ENCODE measurements at regions not wholly inside any gene's neighbourhood (a gene's known extent, or its start where the extent isn't known, plus 50 kb on each side); places are given as distances from the start of the nearest gene placed in this dataset.
"Not testable (repeated sequence)": the region's sequence is repeated elsewhere in the genome, so short reads cannot be mapped to it uniquely, and the experiment has no call there.

DNA sequence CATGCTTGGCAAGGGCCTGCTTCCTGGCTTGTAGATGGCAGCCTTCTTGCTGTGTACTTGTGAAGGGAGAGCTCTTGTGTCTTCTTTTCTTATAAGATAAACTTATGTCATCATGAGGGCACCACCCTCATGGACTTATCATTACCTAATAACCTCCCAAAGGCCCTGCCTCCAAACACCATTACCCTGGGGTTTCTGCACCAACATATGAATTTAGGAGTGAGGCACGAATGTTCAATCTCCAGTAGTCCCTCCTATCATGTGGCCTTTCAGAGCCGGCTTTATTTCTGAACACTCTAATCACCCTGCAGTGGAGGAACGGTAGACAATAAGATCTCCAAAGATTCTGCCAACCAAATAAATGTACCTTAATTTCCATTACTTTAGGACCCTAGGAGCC lies 144.3 kb downstream of the ABCC12 start:
- DNase-seq (ENCODE audit: low read depth in 4 of 4, low spot score in 3 of 4): no peak

DNA sequence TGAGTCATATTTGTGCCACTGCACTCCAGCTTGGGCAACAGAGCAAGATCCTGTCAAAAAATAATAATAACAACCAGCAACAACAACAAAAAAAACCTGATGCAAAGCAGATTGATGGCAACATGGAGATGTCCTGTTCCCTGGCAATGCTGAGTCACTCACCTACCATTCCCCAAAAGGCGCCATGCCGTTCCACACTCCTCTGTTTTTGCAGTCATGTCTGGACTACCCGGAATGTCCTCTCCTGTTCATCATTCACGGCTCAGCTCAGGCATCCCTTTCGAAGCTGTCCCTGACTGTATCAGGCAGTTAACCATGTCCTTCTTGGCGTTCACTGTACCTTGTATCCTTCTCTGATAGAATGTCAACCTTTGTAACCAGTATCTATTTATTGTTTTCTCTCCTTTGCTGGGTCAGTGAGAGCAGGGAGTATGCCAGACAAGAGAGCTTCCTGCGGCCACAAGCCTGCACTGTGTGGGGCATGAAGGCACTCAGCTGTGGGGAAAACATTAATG lies 147.7 kb downstream of the ABCC12 start:
- DNase-seq (ENCODE audit: low read depth in 4 of 4, low spot score in 3 of 4): no peak

DNA sequence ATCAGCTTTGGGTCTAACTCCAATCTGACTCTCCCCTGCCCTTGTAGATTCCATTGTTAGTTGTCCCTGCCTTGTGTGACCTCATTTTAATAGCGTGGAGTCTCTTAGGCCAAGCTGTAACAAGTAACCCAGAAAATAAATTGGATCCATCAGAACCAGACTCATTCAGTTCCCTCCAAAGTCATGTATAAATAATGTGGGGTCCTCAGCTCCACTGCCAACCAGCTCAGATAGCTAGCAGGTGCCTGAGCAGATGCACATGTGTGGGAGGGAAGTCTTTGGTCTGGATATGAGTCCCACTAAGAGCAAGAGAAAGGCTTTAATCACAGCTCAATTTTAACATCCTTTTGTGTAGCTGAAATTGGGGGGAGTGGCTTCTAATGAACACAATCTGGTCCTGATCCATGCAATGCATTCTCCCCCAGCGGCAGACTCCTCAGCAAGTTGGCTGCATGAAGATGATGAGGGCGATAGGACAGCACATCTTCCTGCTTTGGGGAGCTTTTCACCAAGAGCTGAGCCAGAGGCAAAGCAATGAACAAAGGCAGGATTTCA lies 151.6 kb downstream of the ABCC12 start:
- DNase-seq (ENCODE audit: low read depth in 4 of 4, low spot score in 3 of 4): no peak

DNA sequence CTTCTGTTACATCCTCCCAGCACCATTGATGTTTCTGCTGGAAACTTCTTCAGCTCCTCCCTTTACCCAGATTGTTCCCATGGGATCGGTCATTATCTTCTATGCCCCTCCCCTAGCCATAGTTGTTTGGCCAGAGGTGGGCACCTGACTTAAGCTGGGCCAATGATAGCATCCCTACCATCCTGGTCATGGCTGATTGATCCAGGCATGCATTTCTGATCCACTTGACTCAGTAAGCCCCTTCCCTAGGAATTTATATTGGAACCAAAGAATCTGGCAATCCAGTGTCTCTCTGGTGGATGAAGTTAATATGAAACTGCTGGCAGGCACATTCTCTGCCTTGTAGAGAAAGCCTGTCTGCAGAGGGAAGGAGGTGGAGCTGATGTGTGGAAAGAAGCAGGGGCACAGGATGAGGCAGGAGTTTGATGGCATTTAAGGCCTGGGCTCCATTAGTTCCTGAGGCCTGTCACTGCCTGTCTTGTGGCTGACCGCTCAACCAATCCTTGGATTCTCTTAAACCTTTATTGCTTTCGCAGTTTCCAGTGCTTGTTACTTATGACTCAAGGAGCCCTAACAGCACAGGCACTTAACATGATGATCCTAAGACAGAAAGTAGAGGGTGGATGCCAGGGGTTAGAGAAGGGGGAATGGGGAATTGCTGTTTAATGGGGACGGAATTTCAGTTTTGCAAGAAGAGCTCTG lies 152.4 kb downstream of the ABCC12 start:
- no peak for DNase-seq (ENCODE audit: low read depth in 4 of 4, low spot score in 3 of 4)

DNA sequence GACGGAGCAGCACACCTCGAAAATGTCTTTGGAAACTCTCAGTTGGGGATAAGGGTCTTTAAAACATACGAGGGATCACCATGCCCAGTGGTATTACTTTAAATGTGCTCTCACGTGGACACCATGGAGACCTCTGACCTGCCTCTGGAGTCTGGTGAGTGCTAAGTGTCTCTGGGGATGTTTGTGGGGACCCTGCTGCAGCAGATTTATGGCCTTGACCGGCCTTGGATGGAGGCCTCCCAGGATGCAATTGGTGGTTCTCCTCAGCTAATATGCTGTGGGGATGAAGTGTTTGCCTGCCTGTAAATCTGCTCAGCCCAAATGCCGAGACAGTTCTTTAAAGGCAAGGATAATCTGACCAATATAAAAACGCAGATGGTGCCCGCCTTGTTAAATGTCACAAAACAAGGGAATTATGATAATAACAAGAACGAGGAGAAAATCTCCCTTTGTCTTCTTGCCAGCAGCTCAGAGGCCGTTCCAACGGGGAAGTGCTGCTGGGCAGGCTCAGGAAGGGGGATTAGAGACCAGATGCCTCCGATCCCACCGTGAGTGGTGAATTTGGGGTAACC lies 154.4 kb downstream of the ABCC12 start:
- DNase-seq (ENCODE audit: low read depth in 4 of 4, low spot score in 3 of 4): no peak

DNA sequence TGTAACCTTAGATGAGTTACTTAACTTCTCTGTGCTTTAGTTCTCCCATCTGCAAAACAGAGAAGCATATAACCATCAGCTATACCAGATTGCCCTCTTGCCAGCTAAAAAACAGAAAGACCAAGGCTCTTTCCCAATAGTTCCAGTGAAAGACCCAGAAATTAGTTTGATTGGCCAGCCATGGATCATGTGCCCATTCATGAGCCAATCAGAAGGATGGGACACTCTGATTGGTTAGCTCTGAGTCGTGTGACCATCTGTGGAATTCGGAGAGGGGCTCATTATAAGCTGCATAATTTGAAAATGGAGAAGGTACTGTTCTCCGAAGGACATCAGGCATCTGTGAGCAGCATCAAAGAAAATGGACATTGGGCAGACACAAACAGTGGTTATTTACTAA lies 155.2 kb downstream of the ABCC12 start:
- no peak for DNase-seq (ENCODE audit: low read depth in 4 of 4, low spot score in 3 of 4)

DNA sequence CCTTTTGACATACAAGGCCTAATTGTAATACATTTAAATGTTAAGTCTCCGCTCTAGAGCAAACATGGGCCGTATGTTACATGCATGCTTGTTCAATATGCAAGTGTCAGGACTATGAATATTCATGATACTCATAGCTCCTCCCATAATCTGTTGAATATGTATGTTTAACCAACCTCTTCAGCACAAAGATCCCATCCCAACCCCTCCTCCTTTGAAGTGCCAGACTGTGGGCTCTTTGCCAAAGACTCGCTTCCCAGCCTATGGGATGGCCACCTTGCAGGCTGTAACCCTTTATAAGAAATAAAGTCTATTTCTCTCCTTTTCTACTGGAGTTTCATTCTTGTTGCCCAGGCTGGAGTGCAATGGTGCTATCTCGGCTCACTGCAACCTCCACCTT lies 156.2 kb downstream of the ABCC12 start:
- no peak for DNase-seq (ENCODE audit: low read depth in 4 of 4, low spot score in 3 of 4)

DNA sequence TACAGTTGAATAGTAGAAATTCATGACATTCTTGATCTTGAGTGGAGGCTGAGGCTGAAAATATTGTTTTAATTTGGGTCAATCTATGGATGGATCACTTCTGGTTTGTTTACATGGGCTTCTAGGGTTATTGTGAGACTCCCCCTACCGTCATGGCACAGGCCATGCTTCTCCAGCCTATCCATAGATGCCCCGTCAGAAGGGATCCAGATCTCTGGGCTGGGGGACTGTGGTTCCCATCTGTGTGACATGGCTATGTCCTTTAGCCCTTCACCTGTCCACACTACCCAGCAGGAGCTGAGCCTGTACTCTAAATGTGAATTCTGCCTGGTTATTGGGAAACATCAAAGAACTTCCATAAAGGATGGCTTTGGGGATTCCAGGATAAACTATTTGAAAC lies 160.4 kb downstream of the ABCC12 start:
- no peak for DNase-seq (ENCODE audit: low read depth in 4 of 4, low spot score in 3 of 4)

DNA sequence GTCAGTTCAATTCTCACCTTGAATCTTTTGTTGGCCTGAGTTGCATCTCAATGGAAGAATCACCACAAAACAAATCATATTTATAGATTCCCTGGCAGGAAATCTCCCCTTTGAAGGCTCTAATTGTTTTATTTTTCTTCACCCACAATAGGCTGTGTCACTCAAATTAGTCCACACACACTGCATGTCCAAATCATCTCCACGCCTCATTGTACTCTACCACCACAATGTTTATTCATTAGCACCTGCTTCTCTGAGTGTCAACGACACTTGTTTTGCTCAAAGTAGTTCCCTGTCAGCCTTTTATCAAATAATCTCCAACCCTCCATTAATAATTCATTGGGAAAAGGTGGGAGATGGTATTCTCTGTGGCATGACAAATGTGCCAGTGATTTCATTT lies 164.3 kb downstream of the ABCC12 start:
- DNase-seq (ENCODE audit: low read depth in 4 of 4, low spot score in 3 of 4): no peak

DNA sequence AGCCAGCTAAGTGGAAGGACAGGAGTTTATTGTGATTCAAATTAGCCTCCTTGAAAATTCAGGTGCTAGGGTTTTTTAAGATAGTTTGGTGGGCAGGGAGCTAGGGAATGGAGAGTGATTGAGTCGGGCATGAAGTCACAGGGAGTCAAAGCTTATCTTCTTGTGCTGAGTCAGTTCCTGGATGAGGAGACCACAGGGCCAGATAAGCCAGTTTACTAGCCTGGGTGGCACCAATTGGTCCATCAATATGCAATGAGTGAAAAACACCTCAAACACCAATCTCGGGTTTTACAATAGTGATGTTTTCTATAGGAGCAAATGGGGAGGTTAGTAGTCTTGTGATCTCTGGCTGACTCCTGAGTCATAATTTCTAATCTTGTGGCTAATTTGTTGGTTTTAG lies 165.1 kb downstream of the ABCC12 start:
- DNase-seq (ENCODE audit: low read depth in 4 of 4, low spot score in 3 of 4): no peak

DNA sequence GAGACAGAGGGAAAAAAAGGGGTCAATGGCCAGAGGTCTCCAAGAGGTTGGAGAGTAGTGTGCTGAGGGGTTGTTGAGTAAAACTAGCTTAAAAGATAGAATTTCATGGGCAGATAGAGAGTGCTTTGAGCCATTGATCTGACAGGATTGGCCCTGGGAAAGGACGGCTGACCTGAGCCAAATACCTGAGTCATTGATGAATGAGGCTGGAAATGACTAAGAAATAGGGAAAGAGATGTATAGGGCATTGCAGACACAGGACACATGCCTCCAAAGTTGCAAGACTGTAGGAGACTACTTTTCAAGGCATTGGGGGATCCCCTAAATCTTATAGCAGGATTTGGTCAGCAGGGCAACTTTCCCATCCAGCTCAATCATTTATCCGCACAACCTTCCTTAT lies 168.7 kb downstream of the ABCC12 start:
- DNase-seq (ENCODE audit: low read depth in 4 of 4, low spot score in 3 of 4): no peak

DNA sequence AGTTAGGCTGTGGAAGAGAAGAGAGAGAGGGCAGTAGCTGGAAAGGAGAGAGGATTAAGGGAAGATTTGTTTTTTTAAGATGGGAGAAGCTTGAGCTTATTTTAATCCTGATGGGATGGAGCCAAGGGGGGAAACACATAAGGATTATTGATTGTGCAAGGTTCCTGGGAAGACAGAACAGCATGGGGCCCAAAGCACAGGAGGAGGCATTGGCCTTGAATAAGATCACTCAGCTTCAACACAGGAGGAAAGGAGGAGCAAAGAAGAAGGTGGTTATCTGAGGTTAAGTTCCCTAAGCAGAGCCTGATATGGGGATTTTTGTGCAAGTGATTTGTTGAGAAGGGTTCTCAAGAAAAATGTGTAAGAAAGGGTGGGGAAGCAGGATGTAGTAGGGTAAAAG lies 169.8 kb downstream of the ABCC12 start:
- no peak for DNase-seq (ENCODE audit: low read depth in 4 of 4, low spot score in 3 of 4)

DNA sequence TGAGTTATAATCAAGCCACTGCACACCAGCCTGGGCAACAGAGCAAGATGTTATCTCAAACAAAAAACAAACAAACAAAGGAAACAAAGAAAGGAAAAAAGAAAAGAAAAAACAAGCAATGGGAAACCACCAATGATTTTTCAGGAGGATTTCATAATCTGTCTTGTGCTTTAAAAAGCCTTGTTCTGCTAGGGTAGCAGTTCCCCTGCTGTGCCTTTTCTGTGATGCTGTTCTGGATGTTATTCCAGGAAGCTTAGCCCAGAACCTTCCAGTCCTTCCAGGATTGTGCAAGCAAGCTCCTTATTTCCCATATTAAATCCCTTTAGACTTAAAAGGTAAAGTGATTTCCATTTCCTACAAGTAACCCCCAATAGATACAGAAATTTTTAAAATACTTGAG lies 171.1 kb downstream of the ABCC12 start:
- no peak for DNase-seq (ENCODE audit: low read depth in 4 of 4, low spot score in 3 of 4)

DNA sequence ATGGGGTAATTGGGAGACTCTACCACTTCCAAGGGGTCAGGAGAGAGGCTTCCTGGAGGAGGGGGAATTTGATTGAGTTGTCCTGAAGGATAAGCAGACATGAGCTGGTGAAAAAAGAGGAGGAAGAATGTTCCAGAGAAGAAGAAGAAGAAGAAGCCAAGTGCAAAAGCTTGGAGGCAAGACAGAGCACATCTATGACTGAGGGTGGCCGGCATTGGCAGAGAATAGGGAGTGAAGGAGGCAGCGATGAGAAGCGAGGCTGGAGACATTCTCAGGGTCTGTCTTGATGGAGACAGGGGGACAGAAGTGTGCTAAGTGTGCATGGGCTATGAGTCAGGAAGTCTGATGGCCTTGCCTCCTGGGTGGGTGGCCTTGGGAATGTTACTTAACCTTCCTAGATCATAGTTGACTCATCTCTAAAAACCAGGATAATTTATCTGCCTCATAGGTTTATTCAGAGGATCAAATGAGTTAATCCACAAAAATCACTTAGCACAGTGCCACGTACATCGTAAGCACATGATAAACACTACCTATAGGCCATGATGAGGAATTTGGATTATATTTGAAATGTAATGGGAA lies 171.7 kb downstream of the ABCC12 start:
- no peak for DNase-seq (ENCODE audit: low read depth in 4 of 4, low spot score in 3 of 4)

DNA sequence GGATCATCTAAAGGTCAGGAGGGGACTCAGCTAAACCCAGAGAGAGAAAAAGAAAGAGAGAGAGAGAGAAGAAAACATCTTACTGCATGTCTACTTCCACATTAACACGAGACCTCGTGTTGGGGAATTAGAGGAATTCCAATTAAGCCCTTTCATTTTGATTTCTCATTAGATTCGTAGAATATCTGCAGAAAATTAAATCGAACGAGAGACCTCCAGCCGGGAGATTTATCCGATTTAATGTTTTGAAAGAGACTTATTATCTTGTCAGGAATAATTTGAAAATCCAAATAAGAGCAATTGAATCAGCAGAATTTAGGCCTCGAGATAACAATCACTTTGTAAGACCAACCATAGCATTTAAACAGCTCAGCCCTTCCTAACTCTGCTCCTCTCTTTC lies 175.6 kb downstream of the ABCC12 start:
- DNase-seq (ENCODE audit: low read depth in 4 of 4, low spot score in 3 of 4): no peak

DNA sequence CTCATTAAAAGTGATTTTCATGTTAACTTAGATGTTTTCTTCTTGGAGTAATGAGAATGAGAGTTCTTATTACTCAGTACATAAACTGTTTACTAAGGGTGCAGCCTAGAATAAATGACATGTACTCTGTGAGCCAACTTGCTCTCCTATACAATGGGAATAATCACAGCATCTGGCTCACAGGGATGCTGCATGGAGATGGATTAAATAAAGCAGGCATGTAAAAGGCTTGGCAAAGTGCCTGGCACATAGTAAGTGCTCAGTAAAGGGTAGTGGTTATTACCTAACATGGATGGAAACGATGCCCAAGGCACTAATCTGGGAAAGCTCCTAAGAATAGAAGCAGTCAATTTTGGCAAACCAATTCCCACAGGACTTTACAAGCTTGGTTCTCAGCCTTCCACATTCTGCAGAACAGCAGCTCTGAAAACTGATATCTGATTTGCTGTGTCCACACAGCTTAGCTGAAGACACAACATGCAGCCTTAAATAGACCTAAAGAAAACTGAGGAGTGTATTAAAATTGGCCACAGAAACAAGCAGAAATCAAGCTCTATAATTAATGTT lies 176.1 kb downstream of the ABCC12 start:
- no peak for DNase-seq (ENCODE audit: low read depth in 4 of 4, low spot score in 3 of 4)

DNA sequence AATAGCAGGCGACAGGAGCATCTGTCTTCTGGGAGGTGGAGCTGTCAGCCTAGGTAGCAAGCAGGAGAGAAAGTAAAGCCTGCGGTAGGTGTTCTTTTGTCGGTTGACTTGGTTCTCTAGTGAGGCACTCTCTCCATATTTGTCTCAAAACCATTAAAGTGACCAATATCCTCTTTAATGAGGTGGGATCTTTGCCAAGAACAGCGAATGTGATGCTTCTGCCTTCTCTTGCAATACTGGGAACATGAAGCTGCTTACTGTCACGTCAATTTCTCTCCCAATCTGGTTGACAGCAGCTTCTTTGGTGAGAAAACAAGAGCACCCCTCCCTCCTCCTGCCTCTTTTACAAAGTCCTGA lies 176.7 kb downstream of the ABCC12 start:
- no peak for DNase-seq (ENCODE audit: low read depth in 4 of 4, low spot score in 3 of 4)

DNA sequence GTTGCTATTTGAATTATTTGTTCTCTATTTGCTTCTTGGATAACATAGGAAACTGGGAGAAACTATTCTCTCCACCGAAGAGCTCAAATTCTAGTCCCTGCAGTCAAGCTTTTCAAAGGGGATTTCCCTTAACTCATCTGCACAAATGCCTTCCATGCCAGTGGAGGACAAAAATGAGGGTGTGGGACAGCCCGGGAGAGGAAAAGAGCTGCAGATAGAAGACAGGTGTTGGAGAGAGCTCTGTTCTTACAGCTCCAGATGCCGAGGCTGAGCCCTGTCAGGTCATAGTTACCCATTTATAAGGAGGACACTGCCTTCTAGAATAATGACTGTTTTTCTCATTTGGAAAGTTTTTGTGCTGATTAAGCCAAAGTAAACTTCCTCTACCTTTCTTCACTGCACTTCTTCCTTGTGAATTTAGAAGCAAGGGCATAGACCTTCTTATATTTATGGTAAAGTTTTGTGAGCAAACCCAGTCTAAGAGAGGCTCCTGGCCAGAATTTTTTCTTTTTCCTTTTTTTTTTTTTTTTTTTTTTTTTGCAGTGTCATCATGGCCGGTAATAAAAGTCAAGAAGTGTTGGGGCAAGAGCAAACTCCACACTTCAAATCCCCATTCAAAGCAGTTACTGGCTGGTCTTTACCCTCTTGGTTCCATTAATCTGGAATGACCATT lies 177.2 kb downstream of the ABCC12 start:
- no peak for DNase-seq (ENCODE audit: low read depth in 4 of 4, low spot score in 3 of 4)

DNA sequence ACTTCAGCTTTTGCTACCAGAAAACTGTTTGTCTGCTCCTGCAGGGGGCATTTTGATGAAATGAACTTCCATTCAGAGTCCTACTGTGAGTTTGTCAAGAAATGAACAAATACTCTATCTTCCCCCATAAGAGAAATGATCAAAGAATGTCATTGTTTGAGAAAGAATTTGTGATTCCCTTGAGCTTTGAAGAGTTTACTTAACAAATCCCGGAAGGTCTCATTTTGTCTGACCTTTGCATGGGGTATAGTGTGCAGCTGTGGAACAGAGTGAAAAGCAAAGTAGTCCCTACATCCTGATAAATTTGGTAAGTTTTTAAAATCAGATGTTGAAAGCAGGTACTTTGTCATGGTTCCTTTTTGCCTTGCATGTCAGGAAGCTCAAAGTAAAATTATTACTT lies 178.0 kb downstream of the ABCC12 start:
- no peak for DNase-seq (ENCODE audit: low read depth in 4 of 4, low spot score in 3 of 4)

DNA sequence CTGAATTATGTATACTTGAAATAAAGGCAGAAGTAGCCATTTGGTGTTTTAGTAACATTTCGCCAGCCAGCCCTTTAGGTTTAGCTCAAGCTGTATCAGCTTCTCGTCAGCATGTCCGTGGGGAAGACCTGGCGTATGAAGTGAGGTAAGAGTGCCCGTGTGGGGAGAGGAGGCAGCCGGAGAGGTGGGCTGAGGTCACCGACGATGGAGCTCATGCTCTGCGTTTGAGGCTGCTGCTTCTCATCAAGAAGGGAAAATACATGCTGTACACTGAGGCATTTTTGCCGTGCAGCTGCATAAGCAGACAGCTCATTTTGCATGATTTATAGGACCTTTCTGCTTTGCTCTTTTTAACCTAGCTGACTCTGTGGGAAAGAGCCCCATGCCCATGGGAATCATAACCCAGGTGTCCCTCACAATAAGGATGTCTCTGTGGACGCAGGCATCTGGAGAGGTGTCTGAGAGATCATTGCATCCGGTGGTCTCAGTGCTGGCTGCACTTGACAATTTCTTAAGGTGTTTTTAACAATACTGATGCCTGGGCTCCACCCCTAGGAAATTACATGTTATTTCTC lies 179.1 kb downstream of the ABCC12 start:
- DNase-seq (ENCODE audit: low read depth in 4 of 4, low spot score in 3 of 4): no peak

DNA sequence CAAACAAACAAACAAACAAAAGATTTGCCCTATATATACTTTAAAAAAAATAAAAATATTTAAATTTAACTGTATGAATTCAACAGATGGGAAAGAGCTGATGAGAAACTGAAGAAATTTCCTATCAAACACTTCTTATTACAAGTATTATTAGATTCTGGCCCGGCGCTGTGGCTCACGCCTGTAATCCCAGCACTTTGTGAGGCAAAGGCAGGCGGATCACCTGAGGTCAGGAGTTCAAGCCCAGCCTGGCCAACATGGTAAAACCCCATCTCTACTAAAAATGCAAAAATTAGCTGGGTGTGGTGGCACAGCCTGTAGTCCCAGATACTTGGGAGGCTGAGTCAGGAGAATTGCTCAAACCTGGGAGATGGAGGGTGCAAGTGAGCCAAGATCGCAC lies 180.8 kb downstream of the ABCC12 start:
- not testable (repeated sequence) for DNase-seq (ENCODE audit: low read depth in 4 of 4, low spot score in 3 of 4)

All from left renal pelvis (tissue), 4 donors.